Colonic mucosa (tissue), 4 donors: ENCODE measurements at regions not wholly inside any gene's neighbourhood (a gene's known extent, or its start where the extent isn't known, plus 50 kb on each side); places are given as distances from the start of the nearest gene placed in this dataset.

Source experiments
- DNase-seq: peaks from one replicate; pipeline ENCODE4 v3.0.0-alpha.2; 2020
- H3K27ac ChIP-seq: fragments of 200-600 bp; one replicate; pipeline ENCODE4 v1.8.0; 2021
- H3K27me3 ChIP-seq: fragments of 200-600 bp; one replicate; pipeline ENCODE4 v1.8.0; 2021
- H3K36me3 ChIP-seq: fragments of 200-600 bp; one replicate; pipeline ENCODE4 v1.8.0; 2021
- H3K4me1 ChIP-seq: fragments of 200-600 bp; one replicate; pipeline ENCODE4 v1.8.0; 2021; ENCODE audit warnings: mild to moderate bottlenecking
- H3K4me3 ChIP-seq: fragments of 200-600 bp; one replicate; pipeline ENCODE4 v1.8.0; 2021
- H3K9ac ChIP-seq, 2 donors: one replicate each; pipeline ENCODE4 v1.7.0; 2013; ENCODE audit warnings: control low read depth in 2 of 2, low read depth in 2 of 2, low read length in 2 of 2
- H3K9me3 ChIP-seq: fragments of 200-600 bp; one replicate; pipeline ENCODE4 v1.8.0; 2021
- intact Hi-C: fragments of 100-400 bp; cut with DNase I; formaldehyde crosslinking; loops from one replicate; pipeline ENCODE4 v1.14.1; 2022
- TF ChIP-seq, protein P1 (sequence below): fragments of 200-600 bp; IDR thresholded peaks from one replicate; pipeline ENCODE4 v1.8.0; 2022; ENCODE audit warnings: antibody characterized with exemption, mild to moderate bottlenecking
- donor health status: healthy.
- donor health status: DM: no; HTN: no; CAD: no.
- donor health status: DM: no; HTN: no; CAD: no.

DNA sequence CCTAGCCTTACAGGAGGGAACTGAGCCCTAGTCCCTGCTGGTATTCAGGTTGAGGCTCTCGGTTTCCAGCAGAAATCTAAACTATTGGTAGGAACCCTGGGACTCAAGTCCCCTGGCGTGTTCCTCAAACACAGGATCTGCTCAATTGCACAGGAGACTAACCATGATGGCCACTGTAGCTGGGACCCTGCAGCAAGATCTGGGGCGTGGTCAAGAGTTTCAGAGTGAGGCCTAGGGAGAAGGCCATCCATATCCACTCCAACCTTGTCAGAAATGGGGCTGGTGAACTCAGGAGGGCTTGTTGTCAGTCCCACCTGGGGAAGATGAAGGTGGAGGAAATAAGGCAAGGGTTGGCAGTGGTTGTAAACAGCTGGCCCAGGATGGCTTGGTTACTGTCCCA, 49.9 kb upstream of the PAX6 start:
- no peaks in the 10 kb centered on the region for H3K36me3 ChIP-seq
- H3K9me3 ChIP-seq, result no peaks in the 10 kb centered on the region
- TF ChIP-seq, protein P1, sequence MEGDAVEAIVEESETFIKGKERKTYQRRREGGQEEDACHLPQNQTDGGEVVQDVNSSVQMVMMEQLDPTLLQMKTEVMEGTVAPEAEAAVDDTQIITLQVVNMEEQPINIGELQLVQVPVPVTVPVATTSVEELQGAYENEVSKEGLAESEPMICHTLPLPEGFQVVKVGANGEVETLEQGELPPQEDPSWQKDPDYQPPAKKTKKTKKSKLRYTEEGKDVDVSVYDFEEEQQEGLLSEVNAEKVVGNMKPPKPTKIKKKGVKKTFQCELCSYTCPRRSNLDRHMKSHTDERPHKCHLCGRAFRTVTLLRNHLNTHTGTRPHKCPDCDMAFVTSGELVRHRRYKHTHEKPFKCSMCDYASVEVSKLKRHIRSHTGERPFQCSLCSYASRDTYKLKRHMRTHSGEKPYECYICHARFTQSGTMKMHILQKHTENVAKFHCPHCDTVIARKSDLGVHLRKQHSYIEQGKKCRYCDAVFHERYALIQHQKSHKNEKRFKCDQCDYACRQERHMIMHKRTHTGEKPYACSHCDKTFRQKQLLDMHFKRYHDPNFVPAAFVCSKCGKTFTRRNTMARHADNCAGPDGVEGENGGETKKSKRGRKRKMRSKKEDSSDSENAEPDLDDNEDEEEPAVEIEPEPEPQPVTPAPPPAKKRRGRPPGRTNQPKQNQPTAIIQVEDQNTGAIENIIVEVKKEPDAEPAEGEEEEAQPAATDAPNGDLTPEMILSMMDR, result no peak
- no peak for DNase-seq
- H3K4me3 ChIP-seq, result no peak overlapping the region
- intact Hi-C loops, result no loop called here
- H3K4me1 ChIP-seq, result no peaks in the 10 kb centered on the region
- H3K9ac ChIP-seq, result no peak overlapping the region
- no peak overlapping the region for H3K27ac ChIP-seq
- no peaks in the 10 kb centered on the region for H3K27me3 ChIP-seq
